ENCODE measurements at regions not wholly inside any gene's neighbourhood (a gene's known extent, or its start where the extent isn't known, plus 50 kb on each side); places are given as distances from the start of the nearest gene placed in this dataset.

- Histone ChIP-seq H3K27me3 (ENCODE audit: control insufficient read depth in 3 of 3, insufficient read depth in 3 of 3, low read length in 2 of 3) (no peaks in the 10 kb centered on the region), H3K9me3 (ENCODE audit: control insufficient read depth in 4 of 4, insufficient read depth in 3 of 4, low read length in 3 of 4) (no peaks in the 10 kb centered on the region), H3K36me3 (ENCODE audit: control insufficient read depth in 4 of 4, insufficient read depth in 4 of 4, low read length in 4 of 4) (no peaks in the 10 kb centered on the region), H3K4me1 (ENCODE audit: control insufficient read depth in 5 of 5, insufficient read depth in 5 of 5, low read length in 5 of 5) (no peaks in the 10 kb centered on the region), H3K9ac (ENCODE audit: insufficient read depth in 1 of 2, low read length in 2 of 2) (no peak overlapping the region), H3K27ac (ENCODE audit: low read depth in 1 of 2, low read length in 1 of 2) (no peak overlapping the region), H3K4me3 (no peak overlapping the region)
- DNase-seq (no peak), ATAC-seq (ENCODE audit: insufficient read depth, low FRiP score) (no peak)
- no peak for TF ChIP-seq CTCF (IDR thresholded peaks at IDR 0.05; ENCODE audit: control extremely low read depth, extremely low read depth)
- 84 to 88% methylated on average over 5 of the region's 5 CpGs for WGBS, 2 donors
Observed at GRCh38 chr12:58781609-58782008, 138.7 kb downstream of the LRIG3 start.

- no peaks in the 10 kb centered on the region for H3K27me3 ChIP-seq (ENCODE audit: control insufficient read depth in 3 of 3, insufficient read depth in 3 of 3, low read length in 2 of 3)
- no peaks in the 10 kb centered on the region for H3K4me1 ChIP-seq (ENCODE audit: control insufficient read depth in 5 of 5, insufficient read depth in 5 of 5, low read length in 5 of 5)
- H3K9me3 ChIP-seq (ENCODE audit: control insufficient read depth in 4 of 4, insufficient read depth in 3 of 4, low read length in 3 of 4) = no peaks in the 10 kb centered on the region
- no peak for DNase-seq
- 66 to 73% methylated on average over 4 of the region's 4 CpGs for WGBS, 2 donors
- H3K27ac ChIP-seq (ENCODE audit: low read depth in 1 of 2, low read length in 1 of 2) = no peak overlapping the region
- no peaks in the 10 kb centered on the region for H3K36me3 ChIP-seq (ENCODE audit: control insufficient read depth in 4 of 4, insufficient read depth in 4 of 4, low read length in 4 of 4)
- no peak overlapping the region for H3K4me3 ChIP-seq
- no peak for TF ChIP-seq CTCF (IDR thresholded peaks at IDR 0.05; ENCODE audit: control extremely low read depth, extremely low read depth)
- no peak for ATAC-seq (ENCODE audit: insufficient read depth, low FRiP score)
- H3K9ac ChIP-seq (ENCODE audit: insufficient read depth in 1 of 2, low read length in 2 of 2) = no peak overlapping the region
Observed at GRCh38 chr12:58787021-58787760, 133.1 kb downstream of the LRIG3 start.

GRCh38 chr12:58794859-58795258 is 125.4 kb downstream of the LRIG3 start:
- Histone ChIP-seq H3K4me3 (no peak overlapping the region), H3K36me3 (ENCODE audit: control insufficient read depth in 4 of 4, insufficient read depth in 4 of 4, low read length in 4 of 4) (no peaks in the 10 kb centered on the region), H3K9ac (ENCODE audit: insufficient read depth in 1 of 2, low read length in 2 of 2) (no peak overlapping the region), H3K4me1 (ENCODE audit: control insufficient read depth in 5 of 5, insufficient read depth in 5 of 5, low read length in 5 of 5) (no peaks in the 10 kb centered on the region), H3K27ac (ENCODE audit: low read depth in 1 of 2, low read length in 1 of 2) (no peak overlapping the region), H3K27me3 (ENCODE audit: control insufficient read depth in 3 of 3, insufficient read depth in 3 of 3, low read length in 2 of 3) (no peaks in the 10 kb centered on the region), H3K9me3 (ENCODE audit: control insufficient read depth in 4 of 4, insufficient read depth in 3 of 4, low read length in 3 of 4) (peaks cover 0 to 2% (median 0%) of the 10 kb centered on the region in 4 donors)
- TF ChIP-seq CTCF (IDR thresholded peaks at IDR 0.05; ENCODE audit: control extremely low read depth, extremely low read depth) = no peak
- 93 to 95% methylated on average over 6 of the region's 6 CpGs for WGBS, 2 donors
- ATAC-seq (ENCODE audit: insufficient read depth, low FRiP score) = no peak
- no peak for DNase-seq

GRCh38 chr12:58795825-58796224 is 124.5 kb downstream of the LRIG3 start:
- WGBS, 2 donors = 78 to 80% methylated on average over 3 of the region's 3 CpGs
- no peak overlapping the region for H3K9ac ChIP-seq (ENCODE audit: insufficient read depth in 1 of 2, low read length in 2 of 2)
- no peak overlapping the region for H3K4me3 ChIP-seq
- no peaks in the 10 kb centered on the region for H3K36me3 ChIP-seq (ENCODE audit: control insufficient read depth in 4 of 4, insufficient read depth in 4 of 4, low read length in 4 of 4)
- H3K27me3 ChIP-seq (ENCODE audit: control insufficient read depth in 3 of 3, insufficient read depth in 3 of 3, low read length in 2 of 3) = no peaks in the 10 kb centered on the region
- DNase-seq (no peak), ATAC-seq (ENCODE audit: insufficient read depth, low FRiP score) (no peak)
- H3K27ac ChIP-seq (ENCODE audit: low read depth in 1 of 2, low read length in 1 of 2) = no peak overlapping the region
- no peak for TF ChIP-seq CTCF (IDR thresholded peaks at IDR 0.05; ENCODE audit: control extremely low read depth, extremely low read depth)
- peaks cover 0 to 2% (median 0%) of the 10 kb centered on the region in 4 donors for H3K9me3 ChIP-seq (ENCODE audit: control insufficient read depth in 4 of 4, insufficient read depth in 3 of 4, low read length in 3 of 4)
- no peaks in the 10 kb centered on the region for H3K4me1 ChIP-seq (ENCODE audit: control insufficient read depth in 5 of 5, insufficient read depth in 5 of 5, low read length in 5 of 5)

All from lung (tissue), 11 donors.